Stimulated activated CD4-positive, alpha-beta T cell treated with anti-CD3 and anti-CD28 coated beads, TNF-alpha, amount 100 ng/mL, for 48 hours (primary cell): ENCODE measurements at regions not wholly inside any gene's neighbourhood (a gene's known extent, or its start where the extent isn't known, plus 50 kb on each side); places are given as distances from the start of the nearest gene placed in this dataset.
"Not testable (repeated sequence)": the region's sequence is repeated elsewhere in the genome, so short reads cannot be mapped to it uniquely, and the experiment has no call there.

Experiments
- DNase-seq, 3 donors: peaks; one replicate each; pipeline ENCODE4 v3.0.0-alpha.2; 2020; ENCODE audit warnings: low read depth in 3 of 3

GRCh38 chr15:77862651-77863104 is 214.8 kb downstream of the TBC1D2B start:
- DNase-seq, result no peak

GRCh38 chr15:77861997-77862635 is 215.4 kb downstream of the TBC1D2B start:
- DNase-seq, result not testable (repeated sequence)

GRCh38 chr15:77860071-77860691 is 217.3 kb downstream of the TBC1D2B start:
- DNase-seq, result no peak

GRCh38 chr15:77859491-77860060 is 217.9 kb downstream of the TBC1D2B start:
- DNase-seq, result no peak

- DNase-seq, result no peak
These were observed 218.6 kb downstream of the TBC1D2B start for GRCh38 chr15:77858792-77859490.

- DNase-seq, result no peak
These were observed 220.1 kb downstream of the TBC1D2B start for GRCh38 chr15:77857419-77857818.

GRCh38 chr15:77856705-77857346 is 220.7 kb downstream of the TBC1D2B start:
- DNase-seq, result no peak

GRCh38 chr15:77855871-77856270 is 221.6 kb downstream of the TBC1D2B start:
- no peak for DNase-seq

- DNase-seq, result no peak
These were observed 222.3 kb upstream of the LINGO1 start for GRCh38 chr15:77854980-77855379.

- DNase-seq, result no peak
These were observed 221.2 kb upstream of the LINGO1 start for GRCh38 chr15:77853910-77854309.

- no peak for DNase-seq
These were observed 220.3 kb upstream of the LINGO1 start for GRCh38 chr15:77853008-77853328.

GRCh38 chr15:77852241-77853007 is 219.7 kb upstream of the LINGO1 start:
- no peak for DNase-seq

- no peak for DNase-seq
These were observed 219.0 kb upstream of the LINGO1 start for GRCh38 chr15:77851691-77852090.

GRCh38 chr15:77851086-77851485 is 218.4 kb upstream of the LINGO1 start:
- DNase-seq, result no peak

- no peak for DNase-seq
These were observed 214.3 kb upstream of the LINGO1 start for GRCh38 chr15:77846986-77847385.

- no peak for DNase-seq
These were observed 213.6 kb upstream of the LINGO1 start for GRCh38 chr15:77846360-77846759.

- no peak for DNase-seq
These were observed 212.2 kb upstream of the LINGO1 start for GRCh38 chr15:77844798-77845446.

GRCh38 chr15:77843546-77843945 is 210.8 kb upstream of the LINGO1 start:
- DNase-seq, result no peak

GRCh38 chr15:77840991-77841775 is 208.5 kb upstream of the LINGO1 start:
- no peak for DNase-seq
